Right renal cortex interstitium (tissue), 3 donors: ENCODE measurements at regions not wholly inside any gene's neighbourhood (a gene's known extent, or its start where the extent isn't known, plus 50 kb on each side); places are given as distances from the start of the nearest gene placed in this dataset.

ENCODE experiments used
- DNase-seq, 3 donors: peaks; one replicate each; pipeline ENCODE4 v3.0.0-alpha.2; 2013; ENCODE audit warnings: low read depth in 3 of 3, low spot score in 2 of 3

DNA sequence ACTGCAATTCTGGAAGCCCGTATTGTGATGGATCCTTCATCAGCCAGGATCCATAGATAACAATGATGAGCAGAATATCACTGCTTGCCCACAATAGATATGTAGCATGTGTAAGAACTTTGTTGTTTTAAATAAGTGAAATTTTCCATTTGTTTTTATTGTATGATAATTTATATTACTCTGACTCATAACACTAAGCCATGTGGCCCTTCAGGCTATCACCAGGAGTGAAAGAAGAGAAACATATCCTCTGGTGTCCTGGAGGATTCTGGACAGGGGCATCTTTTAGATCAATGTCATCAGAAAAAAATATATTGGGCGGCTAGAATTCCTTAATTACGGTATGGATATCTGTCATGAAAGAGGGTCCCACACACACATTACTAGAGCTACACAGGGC lies 167.5 kb downstream of the SLC6A15 start:
- no peak for DNase-seq

DNA sequence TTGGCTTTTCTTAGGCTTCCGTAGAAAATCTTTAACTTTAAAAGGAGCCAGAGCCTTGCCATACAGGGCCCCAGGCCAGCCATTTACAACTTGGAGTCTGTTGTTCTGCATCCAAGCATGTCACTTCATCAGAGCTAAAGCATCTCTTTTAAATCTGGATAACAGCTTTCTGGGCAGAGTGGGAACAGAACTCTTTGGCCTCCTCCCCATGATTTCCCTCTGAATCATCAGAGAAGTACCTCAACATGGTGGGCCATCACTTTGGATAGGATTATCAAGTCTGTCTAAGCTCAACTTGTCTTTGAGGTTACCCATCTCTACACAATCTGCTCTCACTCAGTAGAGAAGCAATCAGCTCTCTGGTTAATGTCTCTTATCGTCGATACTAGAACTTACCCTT lies 170.9 kb downstream of the SLC6A15 start:
- no peak for DNase-seq

DNA sequence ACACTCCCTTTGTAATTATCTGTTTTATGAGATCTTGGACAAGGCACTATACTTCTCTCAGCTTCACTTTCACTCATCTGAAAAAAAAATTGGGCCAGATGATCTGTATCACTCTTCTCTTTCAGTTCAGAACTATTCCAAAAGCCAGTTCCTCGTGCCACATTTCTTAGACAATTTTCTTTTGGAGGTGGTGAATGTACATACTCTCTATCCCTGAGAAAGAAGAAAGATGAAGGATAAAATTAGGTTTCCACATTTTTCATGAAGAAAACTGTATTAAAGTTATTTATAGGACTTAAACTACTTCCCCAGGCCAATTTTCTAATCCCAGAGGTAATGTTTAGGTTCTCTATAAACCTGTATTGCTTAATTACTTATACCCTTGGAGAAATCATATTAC lies 171.6 kb downstream of the SLC6A15 start:
- no peak for DNase-seq

DNA sequence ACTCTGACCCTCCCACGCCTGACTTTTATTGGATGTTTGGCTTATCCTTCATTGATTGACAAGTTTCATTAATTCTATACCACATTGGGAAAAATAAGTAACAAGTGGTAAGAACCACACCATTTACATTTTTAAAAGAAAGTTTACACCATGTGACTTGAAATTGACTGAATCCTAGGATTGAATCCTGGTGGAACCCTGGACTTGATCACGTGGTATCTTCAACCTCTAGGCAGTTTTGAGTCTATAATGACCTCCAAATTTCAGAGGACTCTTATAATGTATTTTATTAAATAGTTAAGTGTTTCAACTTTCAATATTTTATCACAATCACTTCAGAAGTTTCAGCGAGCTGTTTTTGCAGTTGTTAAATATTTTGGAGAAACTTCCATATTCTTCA lies 172.0 kb downstream of the SLC6A15 start:
- DNase-seq = no peak

DNA sequence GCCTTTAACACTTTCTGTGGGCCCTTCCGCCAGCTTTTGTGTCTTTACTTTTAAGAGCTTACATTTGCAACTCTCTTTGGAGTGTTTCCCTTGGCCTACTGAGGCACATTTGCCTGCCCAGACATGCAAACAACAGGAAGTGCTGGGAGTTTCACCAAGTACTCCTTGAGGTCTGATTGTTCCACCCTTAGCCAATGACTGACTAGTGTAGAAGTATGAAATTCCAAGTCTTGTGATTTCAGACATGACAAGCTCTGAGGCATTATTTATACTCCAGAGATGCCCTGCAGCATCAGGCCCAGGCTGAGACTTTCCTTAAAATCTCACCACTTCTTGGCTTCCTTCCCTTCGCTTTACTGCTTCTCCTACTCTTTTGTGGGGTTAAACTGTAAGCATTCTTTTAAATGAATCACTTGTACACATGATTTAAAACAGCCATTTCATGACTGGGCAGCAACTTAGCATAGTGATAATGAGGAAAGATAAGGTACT lies 174.1 kb downstream of the SLC6A15 start:
- no peak for DNase-seq

DNA sequence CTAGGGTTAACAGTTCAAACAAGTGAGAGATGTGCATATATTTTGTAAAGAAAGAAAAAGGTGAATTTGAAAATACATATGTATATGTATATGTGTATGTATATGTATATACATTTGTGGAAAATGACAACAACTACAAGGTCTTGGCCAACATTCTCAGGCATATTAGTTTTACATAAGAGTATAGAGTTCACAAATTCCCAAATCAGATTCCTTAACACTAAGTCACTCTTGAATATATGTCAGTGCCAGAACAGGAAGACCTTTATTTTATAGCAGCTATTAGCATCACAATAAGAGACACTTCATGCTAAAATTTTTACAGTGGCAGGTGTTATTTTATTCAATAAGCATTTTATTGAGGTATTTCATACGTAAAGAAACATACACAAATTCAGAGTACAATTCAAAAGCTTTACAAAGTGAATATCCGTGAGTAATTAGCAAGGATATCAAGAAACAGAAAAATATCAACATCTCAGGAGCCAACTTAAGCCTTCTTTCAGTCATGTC lies 179.7 kb downstream of the SLC6A15 start:
- no peak for DNase-seq

GRCh38 chr12:84730561-84731162 lies 181.9 kb downstream of the SLC6A15 start:
- no peak for DNase-seq

- no peak for DNase-seq
Measured at GRCh38 chr12:84727961-84728360, 184.6 kb downstream of the SLC6A15 start.

DNA sequence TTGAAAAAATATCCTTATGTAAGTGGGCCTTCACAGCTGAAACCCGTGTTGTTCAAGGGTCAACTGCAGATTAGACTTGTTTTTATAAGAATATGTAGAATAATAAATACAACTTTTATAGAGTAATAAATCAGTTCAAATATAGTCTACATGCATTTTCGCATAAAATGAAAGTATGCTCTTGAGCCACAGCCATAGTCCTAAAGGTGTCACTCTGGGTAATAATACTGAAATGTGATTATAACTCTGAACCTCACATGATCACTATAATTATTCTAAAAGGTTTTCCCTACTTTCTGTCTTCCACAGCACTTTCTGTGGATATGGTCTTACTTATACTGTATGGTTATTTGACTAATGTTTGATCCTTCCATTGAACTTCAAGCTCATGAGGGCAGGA lies 185.8 kb downstream of the SLC6A15 start:
- no peak for DNase-seq

GRCh38 chr12:84723988-84724387 lies 188.6 kb downstream of the SLC6A15 start:
- no peak for DNase-seq

DNA sequence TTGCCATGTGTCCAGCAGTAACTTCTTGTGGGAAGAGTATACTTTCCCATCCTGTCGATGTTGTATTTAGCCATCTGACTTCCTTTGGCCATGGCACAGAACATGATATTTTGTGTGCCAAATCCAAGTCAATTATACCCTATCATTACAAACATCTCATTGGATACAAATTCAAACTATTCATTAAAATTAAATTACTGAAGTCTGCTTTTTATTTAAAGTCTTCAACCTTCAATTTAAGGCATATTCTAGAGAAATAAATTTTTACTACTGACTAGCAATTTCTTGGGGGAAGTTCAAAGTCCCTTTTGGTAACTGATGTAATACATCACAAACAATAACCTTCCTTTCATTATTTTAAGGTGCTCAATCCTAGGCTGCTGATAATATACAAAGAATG lies 192.6 kb downstream of the SLC6A15 start:
- DNase-seq = no peak

GRCh38 chr12:84718906-84719305 lies 193.7 kb downstream of the SLC6A15 start:
- no peak for DNase-seq

DNA sequence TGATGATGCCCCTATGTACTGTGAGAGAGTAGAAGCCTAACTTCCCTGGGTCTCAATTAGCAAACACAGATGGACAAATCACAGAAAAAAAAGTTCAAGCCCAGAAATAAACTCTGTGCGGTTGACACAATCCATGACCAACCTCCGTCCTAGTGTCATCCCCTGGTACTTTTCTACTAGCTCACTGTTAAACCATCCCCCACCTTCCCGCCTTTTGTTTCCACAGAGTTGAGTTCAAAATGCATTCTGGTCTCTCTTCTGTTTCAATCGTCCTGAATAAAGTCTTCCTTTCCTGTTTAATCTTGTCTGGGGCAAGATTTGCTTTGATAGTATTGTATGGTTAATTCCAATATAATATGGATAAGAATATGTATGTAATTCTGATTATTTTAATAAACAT lies 199.9 kb downstream of the SLC6A15 start:
- no peak for DNase-seq

DNA sequence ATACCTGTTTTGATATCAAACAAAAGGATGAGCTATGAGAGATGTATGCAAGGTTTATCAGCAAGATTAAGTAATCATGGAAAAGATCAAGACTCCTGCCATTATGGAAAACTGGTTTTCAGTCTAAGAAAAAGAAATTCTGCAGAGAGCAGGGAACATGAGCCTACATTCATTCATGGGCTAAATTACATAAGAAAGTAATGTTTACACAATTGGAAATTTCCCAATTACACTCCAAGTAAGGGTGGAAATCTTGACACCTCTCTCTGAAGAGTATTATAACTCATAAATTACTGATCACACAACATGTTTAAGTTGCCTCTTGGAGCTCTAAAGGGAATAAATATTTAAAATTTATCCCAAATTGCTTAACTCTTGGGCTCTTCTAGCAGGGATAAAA lies 206.2 kb downstream of the SLC6A15 start:
- no peak for DNase-seq

DNA sequence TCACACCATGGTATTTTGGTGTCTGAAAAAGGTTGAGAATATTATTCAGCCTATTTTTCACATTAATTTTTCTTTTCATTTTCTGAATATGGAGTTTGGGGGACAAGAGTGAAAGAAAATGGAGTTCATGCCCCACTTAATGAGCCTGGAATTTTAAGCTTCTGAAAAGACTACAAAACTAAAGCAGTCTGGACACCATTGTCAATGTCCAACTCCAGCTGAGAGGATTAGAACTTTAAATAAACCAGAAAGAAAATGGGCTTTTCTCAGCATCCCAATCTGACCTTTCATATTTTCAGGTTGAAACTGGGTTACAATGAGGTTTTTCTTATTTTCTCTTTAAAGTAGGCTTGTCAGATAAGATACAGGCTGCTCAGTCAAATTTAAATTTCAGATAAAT lies 207.7 kb downstream of the SLC6A15 start:
- no peak for DNase-seq

GRCh38 chr12:84702001-84702400 lies 210.6 kb downstream of the SLC6A15 start:
- no peak for DNase-seq

- no peak for DNase-seq
Measured at GRCh38 chr12:84701041-84701440, 211.6 kb downstream of the SLC6A15 start.

- no peak for DNase-seq
Measured at GRCh38 chr12:84698576-84699333, 213.8 kb downstream of the SLC6A15 start.

- no peak for DNase-seq
Measured at GRCh38 chr12:84696908-84697540, 215.6 kb downstream of the SLC6A15 start.

- no peak for DNase-seq
Measured at GRCh38 chr12:84696281-84696680, 216.3 kb downstream of the SLC6A15 start.

- no peak for DNase-seq
Measured at GRCh38 chr12:84694116-84694515, 218.5 kb downstream of the SLC6A15 start.

DNA sequence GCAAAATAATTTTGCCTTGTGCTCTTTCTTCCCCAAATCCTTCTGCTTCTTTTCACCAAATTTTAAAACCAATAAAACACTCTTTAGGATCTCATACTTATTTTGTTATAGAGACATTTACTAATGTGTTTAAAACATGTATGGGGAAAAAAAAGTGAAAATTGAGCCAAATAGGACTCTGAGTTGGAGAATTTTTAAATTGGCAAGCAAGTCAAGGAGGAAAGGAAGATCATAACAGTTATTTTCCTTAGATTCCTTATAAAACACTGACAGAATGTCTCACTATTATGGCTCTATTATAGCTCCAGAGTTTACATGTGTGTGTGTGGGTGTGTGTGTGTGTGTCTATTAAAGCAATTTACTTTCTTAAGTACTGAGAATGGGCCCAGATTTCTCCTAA lies 220.5 kb downstream of the SLC6A15 start:
- DNase-seq = no peak
